IMR-90 (cell line): ENCODE measurements at regions not wholly inside any gene's neighbourhood (a gene's known extent, or its start where the extent isn't known, plus 50 kb on each side); places are given as distances from the start of the nearest gene placed in this dataset.

Experiments
- ATAC-seq: fragments of 200-7000 bp; cut with Tn5 transposase; 2 replicates; pipeline ENCODE4 v1.9.1; 2020; ENCODE audit warnings: low read depth, mild to moderate bottlenecking, moderate library complexity
- BruUV-seq: library from RNA; stranded (reverse); fragments of 400-500 nt; replicated peaks from 2 replicates; lab custom pipeline; 2021; lab: Mats Ljungman, UMichigan
- CTCF ChIA-PET: fragments of 300-600 bp; formaldehyde crosslinking; extraction: SDS; loops from one replicate; lab custom pipeline; 2021; ENCODE audit warnings: antibody characterized with exemption; lab: Yijun Ruan, JAX
- POLR2A ChIA-PET: fragments of 300-600 bp; sonication (Branson Sonifier 250); formaldehyde crosslinking; loops from one replicate; lab custom pipeline; 2022; ENCODE audit warnings: antibody characterized with exemption; ENCODE audit not compliant: unreplicated experiment; lab: Charles Lee
- DNase-seq: peaks from one replicate; pipeline ENCODE4 v3.0.0; 2013
- H2AFZ ChIP-seq: replicated peaks from 2 replicates; pipeline ENCODE3; 2013; ENCODE audit warnings: low read length, mild to moderate bottlenecking; ENCODE audit not compliant: poor library complexity
- H2AK5ac ChIP-seq: 2 replicates; pipeline ENCODE4 v1.6.1; 2013; ENCODE audit warnings: low read depth, low read length, inconsistent platforms
- H2AK9ac ChIP-seq: replicated peaks from 2 replicates; pipeline ENCODE3; 2013; ENCODE audit warnings: mild to moderate bottlenecking, low read depth, low read length, moderate library complexity; ENCODE audit not compliant: poor library complexity
- H2BK120ac ChIP-seq: 2 replicates; pipeline ENCODE4 v1.6.1; 2013; ENCODE audit warnings: low read depth, low read length, inconsistent platforms
- H2BK15ac ChIP-seq: 3 replicates; pipeline ENCODE4 v1.6.1; 2013; ENCODE audit warnings: low read depth, low read length, inconsistent platforms
- H2BK20ac ChIP-seq: 2 replicates; pipeline ENCODE4 v1.6.1; 2013; ENCODE audit warnings: low read depth, mild to moderate bottlenecking, inconsistent platforms, low read length, moderate library complexity
- H2BK5ac ChIP-seq: 2 replicates; pipeline ENCODE4 v1.6.1; 2013; ENCODE audit warnings: mild to moderate bottlenecking, low read depth, low read length, inconsistent platforms; ENCODE audit not compliant: poor library complexity, severe bottlenecking
- H3K14ac ChIP-seq: replicated peaks from 2 replicates; pipeline ENCODE4 v1.6.1; 2013; ENCODE audit warnings: low read depth, low read length, inconsistent platforms
- H3K18ac ChIP-seq: 2 replicates; pipeline ENCODE4 v1.6.1; 2013; ENCODE audit warnings: low read depth, low read length, control low read depth
- H3K23ac ChIP-seq: 2 replicates; pipeline ENCODE4 v1.6.1; 2013; ENCODE audit warnings: low read depth, low read length, inconsistent platforms
- H3K27ac ChIP-seq: 2 replicates; pipeline ENCODE4 v1.5.1; 2013; ENCODE audit warnings: mild to moderate bottlenecking, control low read depth, low read length; ENCODE audit not compliant: insufficient read depth
- H3K27me3 ChIP-seq: 2 replicates; pipeline ENCODE4 v1.6.1; 2013; ENCODE audit warnings: low read length; ENCODE audit not compliant: control insufficient read depth, insufficient read depth
- H3K36me3 ChIP-seq: 2 replicates; pipeline ENCODE4 v1.6.1; 2013; ENCODE audit warnings: low read length, mixed read lengths; ENCODE audit not compliant: control insufficient read depth, insufficient read depth
- H3K4ac ChIP-seq: 2 replicates; pipeline ENCODE4 v1.6.1; 2013; ENCODE audit warnings: low read depth, low read length, inconsistent platforms
- H3K4me1 ChIP-seq: 2 replicates; pipeline ENCODE4 v1.6.1; 2013; ENCODE audit warnings: low read length, mixed read lengths; ENCODE audit not compliant: control insufficient read depth, insufficient read depth
- H3K4me2 ChIP-seq: 2 replicates; pipeline ENCODE4 v1.6.1; 2013; ENCODE audit warnings: low read depth, mild to moderate bottlenecking, control low read depth, low read length, moderate library complexity
- H3K4me3 ChIP-seq: 2 replicates; pipeline ENCODE4 v1.5.1; 2013; ENCODE audit warnings: low read depth, mild to moderate bottlenecking, control low read depth, low read length, moderate library complexity; ENCODE audit not compliant: insufficient read depth
- H3K56ac ChIP-seq: 2 replicates; pipeline ENCODE4 v1.6.1; 2013; ENCODE audit warnings: low read length, inconsistent platforms; ENCODE audit not compliant: insufficient read depth; ENCODE audit errors: extremely low read depth
- H3K79me1 ChIP-seq, 2 experiments: 2 replicates each; pipeline ENCODE4 v1.6.1; 2013; ENCODE audit warnings: low read length in 2 of 2, inconsistent platforms in 1 of 2, low read depth in 1 of 2
- H3K9ac ChIP-seq: 2 replicates; pipeline ENCODE4 v1.6.1; 2013; ENCODE audit warnings: low read depth, low read length, control low read depth
- H3K9me1 ChIP-seq: 2 replicates; pipeline ENCODE4 v1.6.1; 2013; ENCODE audit warnings: low read length, inconsistent platforms; ENCODE audit not compliant: insufficient read depth
- H3K9me3 ChIP-seq: 2 replicates; pipeline ENCODE4 v1.6.1; 2013; ENCODE audit warnings: low read length; ENCODE audit not compliant: control insufficient read depth, insufficient read depth
- H4K20me1 ChIP-seq: 2 replicates; pipeline ENCODE4 v1.6.1; 2013; ENCODE audit warnings: low read length, inconsistent platforms; ENCODE audit not compliant: insufficient read depth
- H4K5ac ChIP-seq: 2 replicates; pipeline ENCODE4 v1.6.1; 2013; ENCODE audit warnings: mild to moderate bottlenecking, low read depth, low read length, control low read depth
- H4K8ac ChIP-seq, 2 experiments: 2 replicates each; pipeline ENCODE4 v1.6.1; 2013; ENCODE audit warnings: low read depth in 2 of 2, low read length in 2 of 2, control low read depth in 1 of 2, inconsistent platforms in 1 of 2
- H4K91ac ChIP-seq: 2 replicates; pipeline ENCODE4 v1.6.1; 2013; ENCODE audit warnings: low read depth, low read length, inconsistent platforms; ENCODE audit not compliant: insufficient read depth
- BHLHE40 ChIP-seq: fragments of 150-350 bp; IDR thresholded peaks from 2 replicates; pipeline ENCODE4 v1.6.1; 2016; ENCODE audit warnings: mild to moderate bottlenecking, low read depth, low read length
- CEBPB ChIP-seq: IDR thresholded peaks from 2 replicates; pipeline ENCODE4 v1.6.1; 2012; ENCODE audit warnings: low read depth, low read length, improper control_type of control experiment
- CHD1 ChIP-seq: IDR thresholded peaks from 2 replicates; pipeline ENCODE4 v1.6.1; 2012; ENCODE audit warnings: low read depth, low read length, improper control_type of control experiment
- CTCF ChIP-seq: conservative IDR thresholded peaks from 2 replicates; pipeline ENCODE4 v1.5.1; 2012; ENCODE audit warnings: mild to moderate bottlenecking, low read depth, low read length, improper control_type of control experiment
- ELK1 ChIP-seq: fragments of 150-350 bp; IDR thresholded peaks from 2 replicates; pipeline ENCODE4 v1.6.1; 2016; ENCODE audit warnings: low read depth, mild to moderate bottlenecking, low read length, moderate library complexity, borderline replicate concordance
- FOS ChIP-seq: fragments of 150-350 bp; IDR thresholded peaks from 2 replicates; pipeline ENCODE4 v1.6.1; 2016; ENCODE audit warnings: low read depth, low read length
- MAFK ChIP-seq: IDR thresholded peaks from 2 replicates; pipeline ENCODE4 v1.6.1; 2012; ENCODE audit warnings: low read depth, low read length, improper control_type of control experiment
- MAZ ChIP-seq: IDR thresholded peaks from 2 replicates; pipeline ENCODE4 v1.6.1; 2012; ENCODE audit warnings: low read depth, mild to moderate bottlenecking, low read length, improper control_type of control experiment, moderate library complexity, borderline replicate concordance
- MXI1 ChIP-seq: IDR thresholded peaks from 2 replicates; pipeline ENCODE4 v1.6.1; 2012; ENCODE audit warnings: low read depth, mild to moderate bottlenecking, low read length, moderate library complexity, borderline replicate concordance
- NFE2L2 ChIP-seq: fragments of 150-350 bp; IDR thresholded peaks from 2 replicates; pipeline ENCODE4 v1.6.1; 2016; ENCODE audit warnings: low read depth, mild to moderate bottlenecking, low read length
- POLR2A ChIP-seq: IDR thresholded peaks from 2 replicates; pipeline ENCODE4 v1.6.1; 2012; ENCODE audit warnings: mild to moderate bottlenecking, low read depth, low read length
- RAD21 ChIP-seq: IDR thresholded peaks from 2 replicates; pipeline ENCODE4 v1.6.1; 2012; ENCODE audit warnings: low read length, improper control_type of control experiment
- RCOR1 ChIP-seq: IDR thresholded peaks from 2 replicates; pipeline ENCODE4 v1.6.1; 2012; ENCODE audit warnings: mild to moderate bottlenecking, low read length, improper control_type of control experiment; ENCODE audit not compliant: insufficient replicate concordance
- RFX5 ChIP-seq: IDR thresholded peaks from 2 replicates; pipeline ENCODE4 v1.8.0; 2012; ENCODE audit warnings: low read depth, mild to moderate bottlenecking, low read length, moderate library complexity
- SMC3 ChIP-seq: fragments of 150-350 bp; IDR thresholded peaks from 2 replicates; pipeline ENCODE4 v1.6.1; 2016; ENCODE audit warnings: low read depth, mild to moderate bottlenecking, antibody characterized with exemption, low read length, moderate library complexity
- USF2 ChIP-seq: fragments of 150-350 bp; IDR thresholded peaks from 2 replicates; pipeline ENCODE4 v1.6.1; 2017; ENCODE audit warnings: mild to moderate bottlenecking, antibody characterized with exemption, low read length, low read depth
- WGBS, 2 experiments: methylation state at CpG; one replicate each; pipeline versions ENCODE4 v1.1.5 to v1.1.7; 2013; ENCODE audit warnings: missing lambda C conversion rate in 2 of 2; ENCODE audit not compliant: insufficient read length in 1 of 2; ENCODE audit errors: extremely low coverage in 2 of 2; 5-methylcytosine and 5-hydroxymethylcytosine counted together
- dilution Hi-C: fragments of 300-500 bp; cut with HindIII; formaldehyde crosslinking; loops from one replicate; pipeline ENCODE4 v1.14.3; 2018; ENCODE audit warnings: low sequenced_read_pairs; ENCODE audit not compliant: unreplicated experiment
- in situ Hi-C: fragments of 300-500 bp; cut with MboI; formaldehyde crosslinking; loops from 3 replicates; pipeline ENCODE4 v1.14.3; 2019; ENCODE audit warnings: low sequenced_read_pairs, inconsistent platforms, mixed read lengths
- intact Hi-C: fragments of 100-400 bp; cut with micrococcal nuclease; formaldehyde crosslinking; loops from 2 replicates; pipeline ENCODE4 v1.10.0; 2022

- no peaks in the 10 kb centered on the region for H3K36me3 ChIP-seq
- H2AK5ac ChIP-seq, result no peak overlapping the region
- no peak overlapping the region for H3K14ac ChIP-seq
- no peak overlapping the region for H4K5ac ChIP-seq
- no peak overlapping the region for H2AK9ac ChIP-seq
- no peak for TF ChIP-seq FOS
- TF ChIP-seq RCOR1, result no peak
- no peak for TF ChIP-seq NFE2L2
- no peak for TF ChIP-seq SMC3
- no peak for TF ChIP-seq RFX5
- TF ChIP-seq CHD1, result no peak
- no peak for TF ChIP-seq MAZ
- TF ChIP-seq CTCF, result no peak
- TF ChIP-seq CEBPB, result no peak
- no peak for TF ChIP-seq MAFK
- TF ChIP-seq POLR2A, result no peak
- no peak for TF ChIP-seq USF2
- TF ChIP-seq RAD21, result no peak
- no peak for TF ChIP-seq ELK1
- no peak for TF ChIP-seq MXI1
- no peak for TF ChIP-seq BHLHE40
- ATAC-seq (no peak), DNase-seq (no peak)
- H3K56ac ChIP-seq, result no peak overlapping the region
- no peaks in the 10 kb centered on the region for H3K27me3 ChIP-seq
- H2AFZ ChIP-seq, result no peak overlapping the region
- no peak overlapping the region for H2BK5ac ChIP-seq
- no TSS peak for BruUV-seq
- H3K9ac ChIP-seq, result no peak overlapping the region
- ChIA-PET POLR2A (no interaction called here), CTCF (no interaction called here)
- H2BK15ac ChIP-seq, result no peak overlapping the region
- no peaks in the 10 kb centered on the region; the same call in 1 of the 2 replicates for H3K9me1 ChIP-seq
- no peak overlapping the region for H3K4ac ChIP-seq
- no peak overlapping the region for H4K8ac ChIP-seq
- H2BK20ac ChIP-seq, result no peak overlapping the region
- no peaks in the 10 kb centered on the region for H3K9me3 ChIP-seq
- WGBS, 2 experiments, result 50% methylated on average over 2 of the region's 2 CpGs; no CpG with 5 or more reads in 1 of the 2 experiments
- no peak overlapping the region for H3K23ac ChIP-seq
- no peaks in the 10 kb centered on the region for H3K79me1 ChIP-seq
- intact Hi-C loops (no loop called here), dilution Hi-C loops (no loop called here), in situ Hi-C loops (no loop called here)
- no peak overlapping the region for H2BK120ac ChIP-seq
- H3K4me2 ChIP-seq, result no peak overlapping the region
- no peaks in the 10 kb centered on the region; the same call in 1 of the 2 replicates for H3K4me1 ChIP-seq
- no peaks in the 10 kb centered on the region for H4K20me1 ChIP-seq
- no peak overlapping the region for H3K27ac ChIP-seq
- no peak overlapping the region for H3K18ac ChIP-seq
- H3K4me3 ChIP-seq, result no peak overlapping the region
- H4K91ac ChIP-seq, result no peak overlapping the region
These were observed 77.1 kb upstream of the UGP2 start for GRCh38 chr2:63764630-63765029.
